ENCODE measurements at regions not wholly inside any gene's neighbourhood (a gene's known extent, or its start where the extent isn't known, plus 50 kb on each side); places are given as distances from the start of the nearest gene placed in this dataset.

GRCh38 chr2:199707593-199708185, 143.3 kb downstream of the FTCDNL1 start:
- TF ChIP-seq, protein P1, sequence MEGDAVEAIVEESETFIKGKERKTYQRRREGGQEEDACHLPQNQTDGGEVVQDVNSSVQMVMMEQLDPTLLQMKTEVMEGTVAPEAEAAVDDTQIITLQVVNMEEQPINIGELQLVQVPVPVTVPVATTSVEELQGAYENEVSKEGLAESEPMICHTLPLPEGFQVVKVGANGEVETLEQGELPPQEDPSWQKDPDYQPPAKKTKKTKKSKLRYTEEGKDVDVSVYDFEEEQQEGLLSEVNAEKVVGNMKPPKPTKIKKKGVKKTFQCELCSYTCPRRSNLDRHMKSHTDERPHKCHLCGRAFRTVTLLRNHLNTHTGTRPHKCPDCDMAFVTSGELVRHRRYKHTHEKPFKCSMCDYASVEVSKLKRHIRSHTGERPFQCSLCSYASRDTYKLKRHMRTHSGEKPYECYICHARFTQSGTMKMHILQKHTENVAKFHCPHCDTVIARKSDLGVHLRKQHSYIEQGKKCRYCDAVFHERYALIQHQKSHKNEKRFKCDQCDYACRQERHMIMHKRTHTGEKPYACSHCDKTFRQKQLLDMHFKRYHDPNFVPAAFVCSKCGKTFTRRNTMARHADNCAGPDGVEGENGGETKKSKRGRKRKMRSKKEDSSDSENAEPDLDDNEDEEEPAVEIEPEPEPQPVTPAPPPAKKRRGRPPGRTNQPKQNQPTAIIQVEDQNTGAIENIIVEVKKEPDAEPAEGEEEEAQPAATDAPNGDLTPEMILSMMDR (IDR thresholded peaks at IDR 0.05; ENCODE audit: extremely low read depth, insufficient read depth, missing control alignments) = no peak
- DNase-seq (ENCODE audit: low spot score) = no peak
- in situ Hi-C loops (cut with MboI; ENCODE audit: low pct_unique_long_range_greater_than_20kb, low sequenced_read_pairs, unreplicated experiment) = no loop called here

GRCh38 chr2:199705538-199705937, 145.5 kb downstream of the FTCDNL1 start:
- in situ Hi-C loops (cut with MboI; ENCODE audit: low pct_unique_long_range_greater_than_20kb, low sequenced_read_pairs, unreplicated experiment) = no loop called here
- TF ChIP-seq, protein P1 (IDR thresholded peaks at IDR 0.05; ENCODE audit: extremely low read depth, insufficient read depth, missing control alignments) = no peak
- no peak for DNase-seq (ENCODE audit: low spot score)

GRCh38 chr2:199704358-199705238, 146.4 kb downstream of the FTCDNL1 start:
- peak; percentile 30 for DNase-seq (ENCODE audit: low spot score)
- in situ Hi-C loops (cut with MboI; ENCODE audit: low pct_unique_long_range_greater_than_20kb, low sequenced_read_pairs, unreplicated experiment) = no loop called here
- TF ChIP-seq, protein P1 (IDR thresholded peaks at IDR 0.05; ENCODE audit: extremely low read depth, insufficient read depth, missing control alignments) = peak; percentile 58

DNA sequence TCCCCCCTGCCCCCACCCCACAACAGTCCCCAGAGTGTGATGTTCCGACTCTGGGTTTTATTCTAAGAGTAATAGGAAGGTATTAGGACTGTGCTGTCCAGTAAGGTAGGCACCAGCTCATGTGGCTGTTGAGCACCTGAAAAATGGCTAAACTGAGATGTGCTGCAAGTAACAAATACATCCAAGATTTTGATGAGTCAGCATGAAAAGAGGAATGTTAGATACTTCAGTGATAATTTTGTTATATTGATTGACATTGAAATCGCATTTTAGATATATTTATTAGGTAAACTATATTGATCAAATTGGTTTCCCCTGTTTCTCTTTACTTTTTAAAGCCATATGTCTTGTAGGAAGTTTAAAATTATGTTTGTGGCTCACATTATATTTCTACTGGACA, 147.8 kb downstream of the FTCDNL1 start:
- in situ Hi-C loops (cut with MboI; ENCODE audit: low pct_unique_long_range_greater_than_20kb, low sequenced_read_pairs, unreplicated experiment) = no loop called here
- TF ChIP-seq, protein P1 (IDR thresholded peaks at IDR 0.05; ENCODE audit: extremely low read depth, insufficient read depth, missing control alignments) = no peak
- DNase-seq (ENCODE audit: low spot score) = no peak

GRCh38 chr2:199697469-199697868, 153.5 kb downstream of the FTCDNL1 start:
- TF ChIP-seq, protein P1 (IDR thresholded peaks at IDR 0.05; ENCODE audit: extremely low read depth, insufficient read depth, missing control alignments) = no peak
- in situ Hi-C loops (cut with MboI; ENCODE audit: low pct_unique_long_range_greater_than_20kb, low sequenced_read_pairs, unreplicated experiment) = no loop called here
- no peak for DNase-seq (ENCODE audit: low spot score)

- TF ChIP-seq, protein P1 (IDR thresholded peaks at IDR 0.05; ENCODE audit: extremely low read depth, insufficient read depth, missing control alignments) = no peak
- in situ Hi-C loops (cut with MboI; ENCODE audit: low pct_unique_long_range_greater_than_20kb, low sequenced_read_pairs, unreplicated experiment) = no loop called here
These were observed 154.9 kb downstream of the FTCDNL1 start for GRCh38 chr2:199696048-199696447.

More at GRCh38 chr2:199696048-199696447, 154.9 kb downstream of the FTCDNL1 start:
- DNase-seq (ENCODE audit: low spot score) = no peak

Measured in GM13977 (cell line).